ENCODE measurements at regions not wholly inside any gene's neighbourhood (a gene's known extent, or its start where the extent isn't known, plus 50 kb on each side); places are given as distances from the start of the nearest gene placed in this dataset.

GRCh38 chr6:14707276-14707675 is 538.6 kb upstream of the JARID2 start:
- TF ChIP-seq, protein P1, sequence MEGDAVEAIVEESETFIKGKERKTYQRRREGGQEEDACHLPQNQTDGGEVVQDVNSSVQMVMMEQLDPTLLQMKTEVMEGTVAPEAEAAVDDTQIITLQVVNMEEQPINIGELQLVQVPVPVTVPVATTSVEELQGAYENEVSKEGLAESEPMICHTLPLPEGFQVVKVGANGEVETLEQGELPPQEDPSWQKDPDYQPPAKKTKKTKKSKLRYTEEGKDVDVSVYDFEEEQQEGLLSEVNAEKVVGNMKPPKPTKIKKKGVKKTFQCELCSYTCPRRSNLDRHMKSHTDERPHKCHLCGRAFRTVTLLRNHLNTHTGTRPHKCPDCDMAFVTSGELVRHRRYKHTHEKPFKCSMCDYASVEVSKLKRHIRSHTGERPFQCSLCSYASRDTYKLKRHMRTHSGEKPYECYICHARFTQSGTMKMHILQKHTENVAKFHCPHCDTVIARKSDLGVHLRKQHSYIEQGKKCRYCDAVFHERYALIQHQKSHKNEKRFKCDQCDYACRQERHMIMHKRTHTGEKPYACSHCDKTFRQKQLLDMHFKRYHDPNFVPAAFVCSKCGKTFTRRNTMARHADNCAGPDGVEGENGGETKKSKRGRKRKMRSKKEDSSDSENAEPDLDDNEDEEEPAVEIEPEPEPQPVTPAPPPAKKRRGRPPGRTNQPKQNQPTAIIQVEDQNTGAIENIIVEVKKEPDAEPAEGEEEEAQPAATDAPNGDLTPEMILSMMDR (IDR thresholded peaks at IDR 0.05; ENCODE audit: poor library complexity) = no peak
- no peak for TF ChIP-seq EZH2 (IDR thresholded peaks at IDR 0.05; ENCODE audit: borderline replicate concordance)
